GM23248 (cell line): ENCODE measurements at regions not wholly inside any gene's neighbourhood (a gene's known extent, or its start where the extent isn't known, plus 50 kb on each side); places are given as distances from the start of the nearest gene placed in this dataset.

Experiments
- EZH2 ChIP-seq: fragments of 200-600 bp; sonication (generic); IDR thresholded peaks from 2 replicates; pipeline ENCODE4 v1.6.1; 2018; ENCODE audit warnings: antibody characterized with exemption, mild to moderate bottlenecking; ENCODE audit not compliant: insufficient read depth, poor library complexity, severe bottlenecking
- EZH2phosphoT487 ChIP-seq: fragments of 200-600 bp; sonication (generic); IDR thresholded peaks from 2 replicates; pipeline ENCODE4 v1.6.1; 2018; ENCODE audit warnings: antibody characterized with exemption, moderate library complexity, mild to moderate bottlenecking, low read depth; ENCODE audit not compliant: insufficient read depth

DNA sequence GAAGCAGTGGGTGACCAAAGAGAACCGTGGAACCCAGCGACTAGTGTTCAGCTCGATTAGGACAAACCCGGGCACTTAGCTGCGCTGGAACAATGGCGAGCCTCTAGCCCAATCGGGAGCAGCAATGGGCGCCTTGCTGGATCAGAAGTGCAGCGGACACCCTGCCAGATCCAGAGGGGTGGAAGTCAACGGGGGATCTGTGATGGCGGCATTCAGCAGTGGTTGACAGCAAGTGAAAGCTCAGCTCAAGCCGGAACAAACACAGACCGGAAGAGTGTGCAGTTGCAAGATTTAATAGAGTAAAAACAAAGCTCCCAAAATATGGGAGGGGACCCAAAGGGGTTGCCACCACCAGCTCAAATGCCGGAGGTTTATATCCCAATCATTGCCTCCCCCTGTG, 478.7 kb upstream of the REG3G start:
- TF ChIP-seq EZH2 (no peak), EZH2phosphoT487 (no peak)
